Colonic mucosa (tissue), 4 donors: ENCODE measurements at regions not wholly inside any gene's neighbourhood (a gene's known extent, or its start where the extent isn't known, plus 50 kb on each side); places are given as distances from the start of the nearest gene placed in this dataset.

Experiments used
- DNase-seq: peaks from one replicate; pipeline ENCODE4 v3.0.0-alpha.2; 2020
- H3K27ac ChIP-seq: fragments of 200-600 bp; one replicate; pipeline ENCODE4 v1.8.0; 2021
- H3K27me3 ChIP-seq: fragments of 200-600 bp; one replicate; pipeline ENCODE4 v1.8.0; 2021
- H3K36me3 ChIP-seq: fragments of 200-600 bp; one replicate; pipeline ENCODE4 v1.8.0; 2021
- H3K4me1 ChIP-seq: fragments of 200-600 bp; one replicate; pipeline ENCODE4 v1.8.0; 2021; ENCODE audit warnings: mild to moderate bottlenecking
- H3K4me3 ChIP-seq: fragments of 200-600 bp; one replicate; pipeline ENCODE4 v1.8.0; 2021
- H3K9ac ChIP-seq, 2 donors: one replicate each; pipeline ENCODE4 v1.7.0; 2013; ENCODE audit warnings: control low read depth in 2 of 2, low read depth in 2 of 2, low read length in 2 of 2
- H3K9me3 ChIP-seq: fragments of 200-600 bp; one replicate; pipeline ENCODE4 v1.8.0; 2021
- intact Hi-C: fragments of 100-400 bp; cut with DNase I; formaldehyde crosslinking; loops from one replicate; pipeline ENCODE4 v1.14.1; 2022
- TF ChIP-seq, protein P1 (sequence below): fragments of 200-600 bp; IDR thresholded peaks from one replicate; pipeline ENCODE4 v1.8.0; 2022; ENCODE audit warnings: antibody characterized with exemption, mild to moderate bottlenecking
- donor health status: healthy.
- donor health status: DM: no; HTN: no; CAD: no.
- donor health status: DM: no; HTN: no; CAD: no.

DNA sequence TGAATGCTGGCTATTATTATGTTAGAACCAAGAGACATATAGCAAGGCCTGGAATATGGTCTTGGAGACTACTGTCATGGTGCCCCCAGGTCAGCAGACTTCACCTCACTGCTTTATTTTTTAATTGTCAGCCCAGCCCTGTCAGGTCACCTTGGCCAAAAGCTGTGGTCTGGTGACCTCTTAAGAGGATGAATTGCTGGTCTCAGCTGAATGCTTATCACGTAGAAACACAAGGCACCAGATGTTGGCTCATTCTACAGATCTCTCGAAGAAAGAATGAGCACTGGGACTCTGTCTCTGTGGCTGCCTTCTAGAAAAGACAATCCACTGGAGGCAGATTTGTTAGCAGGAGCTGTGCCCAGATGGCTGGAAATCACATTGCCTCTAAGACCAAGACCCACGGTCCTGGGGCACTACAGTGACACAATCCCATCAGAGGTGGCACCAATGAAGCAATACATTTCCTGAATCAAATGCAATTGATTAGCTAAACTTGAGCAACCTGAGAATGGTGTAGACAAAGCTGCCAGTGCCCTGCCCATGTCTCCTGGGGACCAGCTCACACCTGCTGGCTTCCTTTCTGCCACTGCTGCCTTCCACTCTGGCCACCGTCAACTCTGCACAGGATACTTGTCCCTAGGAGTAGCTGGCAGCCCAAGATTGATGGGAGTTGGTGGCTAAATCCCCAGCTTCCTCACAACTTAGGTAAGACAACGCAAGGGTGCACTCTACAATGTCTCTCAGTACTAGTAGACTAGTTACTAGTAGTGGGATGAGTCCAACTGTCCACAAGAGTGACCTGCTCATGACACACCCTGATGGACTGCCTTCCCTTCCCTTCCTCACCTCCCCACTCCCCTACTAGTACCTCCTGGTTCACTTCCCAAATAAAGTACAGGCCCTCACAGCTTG is 384.9 kb upstream of the PROK2 start:
- DNase-seq, result no peak
- no peaks in the 10 kb centered on the region for H3K4me1 ChIP-seq
- no peaks in the 10 kb centered on the region for H3K27me3 ChIP-seq
- H3K9me3 ChIP-seq, result no peaks in the 10 kb centered on the region
- intact Hi-C loops, result no loop called here
- H3K9ac ChIP-seq, result no peak overlapping the region
- TF ChIP-seq, protein P1, sequence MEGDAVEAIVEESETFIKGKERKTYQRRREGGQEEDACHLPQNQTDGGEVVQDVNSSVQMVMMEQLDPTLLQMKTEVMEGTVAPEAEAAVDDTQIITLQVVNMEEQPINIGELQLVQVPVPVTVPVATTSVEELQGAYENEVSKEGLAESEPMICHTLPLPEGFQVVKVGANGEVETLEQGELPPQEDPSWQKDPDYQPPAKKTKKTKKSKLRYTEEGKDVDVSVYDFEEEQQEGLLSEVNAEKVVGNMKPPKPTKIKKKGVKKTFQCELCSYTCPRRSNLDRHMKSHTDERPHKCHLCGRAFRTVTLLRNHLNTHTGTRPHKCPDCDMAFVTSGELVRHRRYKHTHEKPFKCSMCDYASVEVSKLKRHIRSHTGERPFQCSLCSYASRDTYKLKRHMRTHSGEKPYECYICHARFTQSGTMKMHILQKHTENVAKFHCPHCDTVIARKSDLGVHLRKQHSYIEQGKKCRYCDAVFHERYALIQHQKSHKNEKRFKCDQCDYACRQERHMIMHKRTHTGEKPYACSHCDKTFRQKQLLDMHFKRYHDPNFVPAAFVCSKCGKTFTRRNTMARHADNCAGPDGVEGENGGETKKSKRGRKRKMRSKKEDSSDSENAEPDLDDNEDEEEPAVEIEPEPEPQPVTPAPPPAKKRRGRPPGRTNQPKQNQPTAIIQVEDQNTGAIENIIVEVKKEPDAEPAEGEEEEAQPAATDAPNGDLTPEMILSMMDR, result no peak
- no peak overlapping the region for H3K27ac ChIP-seq
- H3K36me3 ChIP-seq, result no peaks in the 10 kb centered on the region
- no peak overlapping the region for H3K4me3 ChIP-seq

DNA sequence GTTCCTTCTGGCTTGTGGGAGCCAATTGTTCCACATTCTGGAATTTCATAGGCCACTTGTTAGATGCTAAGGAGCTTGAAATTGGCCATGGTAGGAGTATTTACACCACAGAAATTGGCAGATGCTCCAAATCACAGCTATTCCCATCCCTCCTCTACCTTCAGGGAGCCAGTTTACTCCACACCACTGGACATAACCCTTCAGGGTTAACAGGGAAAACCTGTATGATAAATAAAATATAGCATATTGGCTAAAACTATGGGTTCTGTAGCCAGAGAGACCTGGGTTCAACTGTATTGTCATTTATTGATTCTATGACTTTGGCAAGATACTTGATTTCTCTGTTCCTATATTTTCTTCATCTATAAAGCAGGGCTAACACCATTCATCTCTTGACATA is 384.2 kb upstream of the PROK2 start:
- no peak overlapping the region for H3K4me3 ChIP-seq
- H3K9ac ChIP-seq, result no peak overlapping the region
- H3K27me3 ChIP-seq, result no peaks in the 10 kb centered on the region
- DNase-seq, result no peak
- H3K36me3 ChIP-seq, result no peaks in the 10 kb centered on the region
- no peak overlapping the region for H3K27ac ChIP-seq
- H3K4me1 ChIP-seq, result no peaks in the 10 kb centered on the region
- TF ChIP-seq, protein P1, result no peak
- intact Hi-C loops, result no loop called here
- no peaks in the 10 kb centered on the region for H3K9me3 ChIP-seq

DNA sequence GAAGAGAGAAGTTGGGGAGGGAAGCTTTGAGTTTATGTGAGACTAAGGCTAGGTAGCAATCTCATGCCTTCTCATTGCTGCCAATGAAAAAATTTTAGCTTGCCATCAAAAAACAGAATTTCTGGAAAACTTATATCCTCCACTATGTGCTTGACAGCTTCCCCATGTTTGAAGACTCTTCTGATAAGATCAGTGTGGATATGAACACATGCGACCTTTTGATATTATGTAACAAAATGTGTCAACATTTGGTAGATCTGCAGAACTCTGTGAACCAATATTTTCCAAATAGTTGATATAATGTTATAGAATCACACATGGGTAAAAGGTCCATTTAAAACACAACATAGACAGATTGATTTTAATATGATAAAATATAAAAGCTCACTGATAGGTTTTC is 380.9 kb upstream of the PROK2 start:
- Histone ChIP-seq H3K27me3 (no peaks in the 10 kb centered on the region), H3K36me3 (no peaks in the 10 kb centered on the region), H3K4me1 (no peaks in the 10 kb centered on the region), H3K9ac (no peak overlapping the region), H3K9me3 (no peaks in the 10 kb centered on the region), H3K27ac (no peak overlapping the region), H3K4me3 (no peak overlapping the region)
- TF ChIP-seq, protein P1, result no peak
- no peak for DNase-seq
- intact Hi-C loops, result no loop called here

DNA sequence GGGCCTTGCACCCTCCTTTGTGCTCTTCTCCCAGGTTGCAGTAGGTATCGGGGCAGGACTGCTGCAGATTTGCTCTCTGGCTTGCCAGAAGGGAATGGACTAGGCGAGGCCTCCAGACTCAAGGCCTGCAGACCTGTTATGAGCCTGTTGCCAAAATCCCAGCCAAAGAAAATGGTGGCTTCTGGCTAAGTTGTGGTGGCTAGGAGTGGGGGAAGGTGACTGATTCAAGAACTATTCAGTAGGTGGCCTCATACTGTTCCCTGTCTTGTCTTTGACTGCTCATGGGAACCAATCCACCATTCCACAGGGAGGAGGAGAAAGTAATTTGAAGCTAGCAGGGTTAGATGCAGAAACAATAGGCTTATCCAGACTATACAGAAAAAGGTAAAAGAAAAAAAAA is 380.4 kb upstream of the PROK2 start:
- TF ChIP-seq, protein P1, result no peak
- Histone ChIP-seq H3K9ac (no peak overlapping the region), H3K9me3 (no peaks in the 10 kb centered on the region), H3K27ac (no peak overlapping the region), H3K27me3 (no peaks in the 10 kb centered on the region), H3K36me3 (no peaks in the 10 kb centered on the region), H3K4me3 (no peak overlapping the region), H3K4me1 (no peaks in the 10 kb centered on the region)
- intact Hi-C loops, result no loop called here
- DNase-seq, result no peak

DNA sequence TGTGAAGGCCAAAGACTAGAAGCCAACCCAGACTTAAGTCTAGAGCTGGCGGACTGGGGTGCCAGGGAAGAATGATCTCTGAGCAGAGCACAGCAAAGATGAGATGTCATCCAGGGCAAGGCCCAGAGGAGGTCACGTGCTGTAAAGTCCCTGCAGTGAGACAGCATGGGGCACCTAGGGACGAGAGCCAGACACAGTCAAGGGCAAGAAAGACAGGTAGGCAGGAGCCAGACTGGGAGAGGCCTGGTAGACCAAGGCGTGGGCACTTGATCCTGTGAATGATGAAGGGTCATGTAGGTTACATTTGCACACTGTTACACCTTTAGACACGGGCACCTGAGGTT is 379.7 kb upstream of the PROK2 start:
- H3K27me3 ChIP-seq, result no peaks in the 10 kb centered on the region
- H3K36me3 ChIP-seq, result no peaks in the 10 kb centered on the region
- no peaks in the 10 kb centered on the region for H3K4me1 ChIP-seq
- H3K9ac ChIP-seq, result no peak overlapping the region
- H3K4me3 ChIP-seq, result no peak overlapping the region
- intact Hi-C loops, result no loop called here
- DNase-seq, result no peak
- H3K27ac ChIP-seq, result no peak overlapping the region
- TF ChIP-seq, protein P1, result no peak
- H3K9me3 ChIP-seq, result no peaks in the 10 kb centered on the region
